ENCODE measurements at regions not wholly inside any gene's neighbourhood (a gene's known extent, or its start where the extent isn't known, plus 50 kb on each side); places are given as distances from the start of the nearest gene placed in this dataset.

GRCh38 chr3:147914532-147914931 lies 505.4 kb downstream of the ZIC1 start:
- Mint-ChIP-seq H3K27me3 (ENCODE audit: low read depth) (no peaks in the 10 kb centered on the region), H3K4me3 (no peak overlapping the region)

GRCh38 chr3:147915057-147915456 lies 505.9 kb downstream of the ZIC1 start:
- H3K27me3 Mint-ChIP-seq (ENCODE audit: low read depth) = no peaks in the 10 kb centered on the region
- H3K36me3 Mint-ChIP-seq (ENCODE audit: low read depth) = no peaks in the 10 kb centered on the region
- no peak overlapping the region for H3K4me3 Mint-ChIP-seq
- no peak for TF ChIP-seq CTCF (conservative IDR thresholded peaks at IDR 0.05)
- DNase-seq (ENCODE audit: low read depth, low spot score) = no peak
- H3K27ac Mint-ChIP-seq (ENCODE audit: unreplicated experiment) = no peak overlapping the region
- H3K9me3 Mint-ChIP-seq = peaks cover 6% of the 10 kb centered on the region
- H3K4me1 Mint-ChIP-seq = no peaks in the 10 kb centered on the region

More at GRCh38 chr3:147914532-147914931, 505.4 kb downstream of the ZIC1 start:
- peaks cover 6% of the 10 kb centered on the region for H3K9me3 Mint-ChIP-seq
- H3K36me3 Mint-ChIP-seq (ENCODE audit: low read depth) = no peaks in the 10 kb centered on the region
- H3K27ac Mint-ChIP-seq (ENCODE audit: unreplicated experiment) = no peak overlapping the region
- no peak for DNase-seq (ENCODE audit: low read depth, low spot score)
- TF ChIP-seq CTCF (conservative IDR thresholded peaks at IDR 0.05) = no peak
- H3K4me1 Mint-ChIP-seq = no peaks in the 10 kb centered on the region

- H3K27ac Mint-ChIP-seq (ENCODE audit: unreplicated experiment) = no peak overlapping the region
- no peak for TF ChIP-seq CTCF (conservative IDR thresholded peaks at IDR 0.05)
- no peak for DNase-seq (ENCODE audit: low read depth, low spot score)
- no peaks in the 10 kb centered on the region for H3K9me3 Mint-ChIP-seq
- no peaks in the 10 kb centered on the region for H3K4me1 Mint-ChIP-seq
- no peaks in the 10 kb centered on the region for H3K27me3 Mint-ChIP-seq (ENCODE audit: low read depth)
- no peaks in the 10 kb centered on the region for H3K36me3 Mint-ChIP-seq (ENCODE audit: low read depth)
- no peak overlapping the region for H3K4me3 Mint-ChIP-seq
These were observed 510.3 kb downstream of the ZIC1 start for GRCh38 chr3:147919496-147919895.

GRCh38 chr3:147921051-147921450 lies 511.9 kb downstream of the ZIC1 start:
- DNase-seq (ENCODE audit: low read depth, low spot score) = no peak
- Mint-ChIP-seq H3K9me3 (no peaks in the 10 kb centered on the region), H3K4me3 (no peak overlapping the region), H3K27me3 (ENCODE audit: low read depth) (no peaks in the 10 kb centered on the region), H3K27ac (ENCODE audit: unreplicated experiment) (no peak overlapping the region), H3K36me3 (ENCODE audit: low read depth) (no peaks in the 10 kb centered on the region), H3K4me1 (peaks cover 5% of the 10 kb centered on the region)
- TF ChIP-seq CTCF (conservative IDR thresholded peaks at IDR 0.05) = no peak

GRCh38 chr3:147924755-147925154 lies 515.6 kb downstream of the ZIC1 start:
- peaks cover 18% of the 10 kb centered on the region for H3K4me1 Mint-ChIP-seq
- no peak for DNase-seq (ENCODE audit: low read depth, low spot score)
- no peaks in the 10 kb centered on the region for H3K27me3 Mint-ChIP-seq (ENCODE audit: low read depth)
- no peaks in the 10 kb centered on the region for H3K9me3 Mint-ChIP-seq
- H3K4me3 Mint-ChIP-seq = no peak overlapping the region
- H3K27ac Mint-ChIP-seq (ENCODE audit: unreplicated experiment) = no peak overlapping the region
- no peak for TF ChIP-seq CTCF (conservative IDR thresholded peaks at IDR 0.05)
- H3K36me3 Mint-ChIP-seq (ENCODE audit: low read depth) = no peaks in the 10 kb centered on the region

GRCh38 chr3:147925272-147925671 lies 516.1 kb downstream of the ZIC1 start:
- DNase-seq (ENCODE audit: low read depth, low spot score) = no peak
- TF ChIP-seq CTCF (conservative IDR thresholded peaks at IDR 0.05) = no peak
- Mint-ChIP-seq H3K27me3 (ENCODE audit: low read depth) (no peaks in the 10 kb centered on the region), H3K4me3 (no peak overlapping the region), H3K4me1 (peaks cover 23% of the 10 kb centered on the region), H3K27ac (ENCODE audit: unreplicated experiment) (no peak overlapping the region), H3K36me3 (ENCODE audit: low read depth) (no peaks in the 10 kb centered on the region), H3K9me3 (no peaks in the 10 kb centered on the region)

Data from neural crest cell (in vitro differentiated cells).